Kidney (tissue), 13 donors: ENCODE measurements at regions not wholly inside any gene's neighbourhood (a gene's known extent, or its start where the extent isn't known, plus 50 kb on each side); places are given as distances from the start of the nearest gene placed in this dataset.
A peak's percentile ranks its signal among the peaks of the same experiment; 100 is the strongest.

Experiments used
- DNase-seq, 5 donors: peaks; one replicate each; pipeline ENCODE4 v3.0.0-alpha.2; 2013 to 2020
- FAIRE-seq: peaks from 2 replicates; lab custom pipeline; 2012; peaks lifted over from hg19 to GRCh38; lab: Jason Lieb, UNC
- H3K27ac ChIP-seq, 2 donors: one replicate each; pipeline ENCODE4 v1.7.0; 2013; ENCODE audit warnings: low read depth in 2 of 2, low read length in 2 of 2, inconsistent platforms in 1 of 2
- H3K27me3 ChIP-seq: one replicate; pipeline ENCODE4 v1.7.1; 2013; ENCODE audit warnings: low read length, inconsistent platforms; ENCODE audit not compliant: control insufficient read depth, insufficient read depth
- H3K36me3 ChIP-seq, 3 donors: one replicate each; pipeline versions ENCODE4 v1.7.0 to v1.7.1; 2013; ENCODE audit warnings: low read length in 3 of 3, control low read depth in 1 of 3, inconsistent platforms in 1 of 3; ENCODE audit not compliant: insufficient read depth in 3 of 3, control insufficient read depth in 2 of 3
- H3K4me1 ChIP-seq, 3 donors: one replicate each; pipeline versions ENCODE4 v1.7.0 to v1.7.1; 2013; ENCODE audit warnings: low read length in 3 of 3, inconsistent platforms in 1 of 3, low read depth in 1 of 3; ENCODE audit not compliant: control insufficient read depth in 2 of 3, insufficient read depth in 2 of 3
- H3K4me3 ChIP-seq, 3 donors: one replicate each; pipeline versions ENCODE4 v1.7.0 to v1.8.1; 2013; ENCODE audit warnings: low read length in 3 of 3, control low read depth in 1 of 3, inconsistent platforms in 1 of 3
- H3K9ac ChIP-seq, 3 donors: one replicate each; pipeline versions ENCODE4 v1.7.0 to v1.7.1; 2013; ENCODE audit warnings: low read length in 3 of 3, control low read depth in 1 of 3, inconsistent platforms in 1 of 3
- H3K9me3 ChIP-seq, 3 donors: one replicate each; pipeline versions ENCODE4 v1.7.0 to v1.7.1; 2013; ENCODE audit warnings: low read length in 3 of 3, control low read depth in 1 of 3, inconsistent platforms in 1 of 3; ENCODE audit not compliant: control insufficient read depth in 2 of 3, insufficient read depth in 1 of 3
- intact Hi-C: fragments of 100-400 bp; cut with DNase I; formaldehyde crosslinking; loops from one replicate; pipeline ENCODE4 v1.11.1; 2022
- TF ChIP-seq, protein P1 (sequence below): IDR thresholded peaks from 3 replicates; pipeline ENCODE4 v1.5.1; 2012; ENCODE audit warnings: mild to moderate bottlenecking, moderate library complexity, borderline replicate concordance; ENCODE audit not compliant: insufficient read depth; ENCODE audit errors: extremely low read depth
- donor health status: control.
- donor health status: control.
- donor health status: control.
- donor health status: control.
- donor health status: control.
- donor health status: DM: yes; HTN: yes; CAD: no.
- donor health status: Normal renal cell carcinoma (clear cell type).

DNA sequence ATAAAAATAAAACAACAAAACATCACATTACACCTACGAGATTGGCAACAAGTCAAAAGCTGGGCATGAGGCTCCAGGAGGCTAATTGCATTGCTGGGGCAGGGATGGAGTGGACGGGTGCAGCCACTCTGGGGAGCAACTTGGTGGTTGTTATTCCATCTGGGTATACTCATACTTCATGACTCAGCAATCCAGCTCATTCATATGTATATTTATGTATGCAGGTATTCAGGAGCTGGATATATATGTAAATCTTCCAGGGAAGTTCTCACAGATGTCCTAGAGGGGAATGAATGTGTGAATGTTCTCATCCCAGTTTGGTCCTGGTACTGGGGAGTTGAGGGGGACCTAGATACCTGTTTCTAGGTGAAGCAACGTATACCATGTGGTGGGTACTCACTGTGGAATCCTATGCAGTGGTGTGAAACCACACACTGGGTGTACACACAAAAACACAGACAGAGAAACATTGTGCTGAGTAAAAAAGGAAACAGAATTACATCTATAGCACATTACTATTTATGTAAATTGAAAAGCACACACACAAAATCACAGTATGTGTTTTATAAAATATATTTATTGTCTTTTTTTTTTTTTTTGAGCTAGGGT lies 79.7 kb upstream of the RAB4A start:
- Histone ChIP-seq H3K27ac (no peak overlapping the region), H3K9me3 (no peaks in the 10 kb centered on the region), H3K4me3 (no peak overlapping the region), H3K36me3 (no peaks in the 10 kb centered on the region), H3K4me1 (no peaks in the 10 kb centered on the region), H3K9ac (no peak overlapping the region), H3K27me3 (no peaks in the 10 kb centered on the region)
- intact Hi-C loops, result no loop called here
- no peak for FAIRE-seq
- TF ChIP-seq, protein P1, sequence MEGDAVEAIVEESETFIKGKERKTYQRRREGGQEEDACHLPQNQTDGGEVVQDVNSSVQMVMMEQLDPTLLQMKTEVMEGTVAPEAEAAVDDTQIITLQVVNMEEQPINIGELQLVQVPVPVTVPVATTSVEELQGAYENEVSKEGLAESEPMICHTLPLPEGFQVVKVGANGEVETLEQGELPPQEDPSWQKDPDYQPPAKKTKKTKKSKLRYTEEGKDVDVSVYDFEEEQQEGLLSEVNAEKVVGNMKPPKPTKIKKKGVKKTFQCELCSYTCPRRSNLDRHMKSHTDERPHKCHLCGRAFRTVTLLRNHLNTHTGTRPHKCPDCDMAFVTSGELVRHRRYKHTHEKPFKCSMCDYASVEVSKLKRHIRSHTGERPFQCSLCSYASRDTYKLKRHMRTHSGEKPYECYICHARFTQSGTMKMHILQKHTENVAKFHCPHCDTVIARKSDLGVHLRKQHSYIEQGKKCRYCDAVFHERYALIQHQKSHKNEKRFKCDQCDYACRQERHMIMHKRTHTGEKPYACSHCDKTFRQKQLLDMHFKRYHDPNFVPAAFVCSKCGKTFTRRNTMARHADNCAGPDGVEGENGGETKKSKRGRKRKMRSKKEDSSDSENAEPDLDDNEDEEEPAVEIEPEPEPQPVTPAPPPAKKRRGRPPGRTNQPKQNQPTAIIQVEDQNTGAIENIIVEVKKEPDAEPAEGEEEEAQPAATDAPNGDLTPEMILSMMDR, result no peak
- no peak for DNase-seq

DNA sequence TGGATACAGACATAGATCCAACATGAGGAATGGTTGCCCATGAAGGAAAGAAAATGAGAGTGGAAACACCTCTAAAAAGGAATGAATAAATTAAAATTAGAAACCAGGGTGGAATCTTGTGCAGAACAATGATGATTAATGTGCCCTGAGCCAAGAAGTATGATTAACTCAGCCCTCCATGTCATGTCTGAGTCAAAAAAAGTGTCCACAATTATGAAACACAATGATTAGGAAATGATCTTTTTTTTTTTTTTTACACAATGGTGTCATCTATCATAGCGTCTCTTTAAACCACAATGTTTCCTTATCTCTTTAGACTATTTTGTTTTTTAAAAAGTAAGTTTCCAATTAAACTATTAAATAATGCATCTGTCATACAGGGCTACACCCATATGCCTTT lies 78.9 kb upstream of the RAB4A start:
- Histone ChIP-seq H3K9ac (no peak overlapping the region), H3K36me3 (no peaks in the 10 kb centered on the region), H3K27me3 (no peaks in the 10 kb centered on the region), H3K4me1 (no peaks in the 10 kb centered on the region), H3K27ac (no peak overlapping the region), H3K9me3 (no peaks in the 10 kb centered on the region), H3K4me3 (no peak overlapping the region)
- TF ChIP-seq, protein P1, result no peak
- FAIRE-seq, result no peak
- intact Hi-C loops, result no loop called here
- no peak for DNase-seq

DNA sequence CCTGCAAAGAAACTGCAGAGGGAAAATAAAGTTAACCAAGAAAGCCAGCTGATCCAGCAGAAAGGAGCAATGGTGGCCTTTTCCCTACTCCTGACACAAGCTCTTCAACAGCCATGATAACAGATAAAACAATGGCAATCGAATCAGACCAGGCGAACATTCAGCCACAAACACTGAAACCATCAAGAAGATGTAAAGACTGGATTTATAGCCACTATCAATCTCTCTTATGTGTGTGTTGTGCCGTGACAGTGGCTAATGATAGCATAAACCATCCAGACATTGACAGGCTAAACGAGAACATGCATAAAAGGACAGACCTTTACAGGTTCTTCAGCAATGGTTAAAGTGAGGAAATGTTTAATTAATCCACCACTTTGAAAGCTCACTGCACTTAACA lies 78.1 kb upstream of the RAB4A start:
- intact Hi-C loops, result no loop called here
- no peak overlapping the region for H3K4me3 ChIP-seq
- H3K27ac ChIP-seq, result no peak overlapping the region
- peak in 2 of 5 donors; percentile 44 to 56 for DNase-seq
- H3K9me3 ChIP-seq, result no peaks in the 10 kb centered on the region
- H3K27me3 ChIP-seq, result no peaks in the 10 kb centered on the region
- TF ChIP-seq, protein P1, result no peak
- no peaks in the 10 kb centered on the region for H3K36me3 ChIP-seq
- H3K9ac ChIP-seq, result no peak overlapping the region
- no peaks in the 10 kb centered on the region for H3K4me1 ChIP-seq
- FAIRE-seq, result no peak

DNA sequence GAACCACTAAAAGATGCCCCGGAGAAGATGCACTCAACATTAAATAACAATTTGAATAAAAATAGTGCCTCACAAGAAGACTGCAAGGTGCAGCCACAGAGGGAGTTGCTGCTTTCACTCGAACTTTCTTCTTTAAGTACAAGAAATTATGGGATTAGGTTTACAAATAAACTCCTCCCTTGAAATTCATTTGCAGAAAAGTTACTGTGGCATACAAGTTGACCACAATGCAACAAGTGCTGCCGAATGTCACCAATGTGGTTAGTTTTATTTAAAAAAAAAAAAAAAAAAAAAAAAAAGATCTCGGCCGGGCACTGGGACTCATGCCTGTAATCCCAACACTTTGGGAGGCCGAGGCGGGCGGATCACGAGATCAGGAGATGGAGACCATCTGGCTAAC lies 76.8 kb upstream of the RAB4A start:
- Histone ChIP-seq H3K27me3 (no peaks in the 10 kb centered on the region), H3K9me3 (no peaks in the 10 kb centered on the region), H3K27ac (no peak overlapping the region), H3K4me1 (no peaks in the 10 kb centered on the region), H3K9ac (no peak overlapping the region), H3K4me3 (no peak overlapping the region), H3K36me3 (no peaks in the 10 kb centered on the region)
- TF ChIP-seq, protein P1, result no peak
- DNase-seq (no peak), FAIRE-seq (no peak)
- intact Hi-C loops, result no loop called here
